22Rv1 (cell line): ENCODE measurements at regions not wholly inside any gene's neighbourhood (a gene's known extent, or its start where the extent isn't known, plus 50 kb on each side); places are given as distances from the start of the nearest gene placed in this dataset.
"Not testable (repeated sequence)": the region's sequence is repeated elsewhere in the genome, so short reads cannot be mapped to it uniquely, and the experiment has no call there.

Source experiments
- ZFX ChIP-seq: fragments of 450-650 bp; IDR thresholded peaks from 2 replicates; pipeline ENCODE4 v1.6.1; 2017; ENCODE audit warnings: antibody characterized with exemption, borderline replicate concordance
- TF ChIP-seq, protein P1 (sequence below): fragments of 450-650 bp; IDR thresholded peaks from 2 replicates; pipeline ENCODE4 v1.5.1; 2017; ENCODE audit warnings: mild to moderate bottlenecking

DNA sequence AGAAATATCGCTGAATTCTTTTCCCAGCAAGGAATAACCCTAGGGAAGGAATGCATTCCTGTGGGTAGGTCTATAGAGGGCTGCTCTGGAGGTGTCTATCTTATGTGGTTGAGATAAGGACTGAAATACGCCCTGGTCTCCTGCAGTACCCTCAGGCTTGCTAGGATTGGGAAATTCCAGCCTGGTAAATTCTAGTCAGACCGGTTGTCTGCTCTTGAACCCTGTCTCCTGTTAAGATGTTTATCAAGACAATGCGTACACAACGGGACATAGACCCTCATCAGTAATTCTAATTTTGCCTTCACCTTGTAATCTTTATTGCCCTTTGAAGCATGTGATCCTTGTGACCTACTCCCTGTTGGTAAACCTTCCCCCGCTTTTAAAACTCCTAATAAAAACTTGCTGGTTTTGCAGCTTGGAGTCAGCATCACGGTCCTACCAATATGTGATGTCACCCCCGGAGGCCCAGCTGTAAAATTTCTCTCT lies 51.2 kb upstream of the EDIL3 start:
- TF ChIP-seq, protein P1, sequence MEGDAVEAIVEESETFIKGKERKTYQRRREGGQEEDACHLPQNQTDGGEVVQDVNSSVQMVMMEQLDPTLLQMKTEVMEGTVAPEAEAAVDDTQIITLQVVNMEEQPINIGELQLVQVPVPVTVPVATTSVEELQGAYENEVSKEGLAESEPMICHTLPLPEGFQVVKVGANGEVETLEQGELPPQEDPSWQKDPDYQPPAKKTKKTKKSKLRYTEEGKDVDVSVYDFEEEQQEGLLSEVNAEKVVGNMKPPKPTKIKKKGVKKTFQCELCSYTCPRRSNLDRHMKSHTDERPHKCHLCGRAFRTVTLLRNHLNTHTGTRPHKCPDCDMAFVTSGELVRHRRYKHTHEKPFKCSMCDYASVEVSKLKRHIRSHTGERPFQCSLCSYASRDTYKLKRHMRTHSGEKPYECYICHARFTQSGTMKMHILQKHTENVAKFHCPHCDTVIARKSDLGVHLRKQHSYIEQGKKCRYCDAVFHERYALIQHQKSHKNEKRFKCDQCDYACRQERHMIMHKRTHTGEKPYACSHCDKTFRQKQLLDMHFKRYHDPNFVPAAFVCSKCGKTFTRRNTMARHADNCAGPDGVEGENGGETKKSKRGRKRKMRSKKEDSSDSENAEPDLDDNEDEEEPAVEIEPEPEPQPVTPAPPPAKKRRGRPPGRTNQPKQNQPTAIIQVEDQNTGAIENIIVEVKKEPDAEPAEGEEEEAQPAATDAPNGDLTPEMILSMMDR = not testable (repeated sequence)
- TF ChIP-seq ZFX = not testable (repeated sequence)
